Heart right ventricle (tissue), 16 donors: ENCODE measurements at regions not wholly inside any gene's neighbourhood (a gene's known extent, or its start where the extent isn't known, plus 50 kb on each side); places are given as distances from the start of the nearest gene placed in this dataset.

ENCODE experiments used
- ATAC-seq, 8 donors: fragments of 200-7000 bp; cut with Tn5 transposase; one replicate each; pipeline ENCODE4 v1.9.1; 2020; ENCODE audit warnings: mild to moderate bottlenecking in 8 of 8, moderate library complexity in 8 of 8, moderate number of reproducible peaks in 1 of 8
- DNase-seq, 2 donors: peaks; one replicate each; pipeline ENCODE4 v3.0.0-alpha.2; 2020
- H3K27ac ChIP-seq, 10 donors: fragments of 200-600 bp; sonication (generic) in 2 of 10; one replicate each; pipeline versions ENCODE4 v1.5.0 to v1.8.0; 2020 to 2022; ENCODE audit warnings: mild to moderate bottlenecking in 3 of 10
- H3K27me3 ChIP-seq, 7 donors: fragments of 200-600 bp; one replicate each; pipeline ENCODE4 v1.8.0; 2021 to 2022; ENCODE audit warnings: mild to moderate bottlenecking in 2 of 7
- H3K36me3 ChIP-seq, 9 donors: fragments of 200-600 bp; sonication (generic) in 1 of 9; one replicate each; pipeline versions ENCODE4 v1.5.0 to v1.8.0; 2020 to 2022; ENCODE audit warnings: mild to moderate bottlenecking in 2 of 9
- H3K4me1 ChIP-seq, 9 donors: fragments of 200-600 bp; sonication (generic) in 1 of 9; one replicate each; pipeline versions ENCODE4 v1.5.0 to v1.8.0; 2020 to 2022; ENCODE audit warnings: mild to moderate bottlenecking in 4 of 9
- H3K4me3 ChIP-seq, 10 donors: fragments of 200-600 bp; sonication (generic) in 2 of 10; one replicate each; pipeline versions ENCODE4 v1.5.0 to v1.8.0; 2020 to 2022; ENCODE audit warnings: mild to moderate bottlenecking in 7 of 10, moderate library complexity in 2 of 10
- H3K9me3 ChIP-seq, 11 donors: fragments of 200-600 bp in 10 of 11; sonication (generic) in 2 of 11; one replicate each; pipeline versions ENCODE4 v1.5.0 to v1.8.0; 2013 to 2022; ENCODE audit warnings: mild to moderate bottlenecking in 2 of 11, control low read depth in 1 of 11, moderate library complexity in 1 of 11
- CTCF ChIP-seq, 9 donors: fragments of 200-600 bp; sonication (generic) in 2 of 9; IDR thresholded peaks; one replicate each; pipeline versions ENCODE4 v1.5.0 to v1.8.0; 2021 to 2022; ENCODE audit warnings: antibody characterized with exemption in 9 of 9, mild to moderate bottlenecking in 5 of 9, moderate library complexity in 1 of 9
- WGBS, 2 donors: extraction: QIAGEN DNeasy Blood & Tissue Kit; methylation state at CpG; one replicate each; pipeline ENCODE4 v1.1.7; 2013; ENCODE audit warnings: inconsistent platforms in 1 of 2; 5-methylcytosine and 5-hydroxymethylcytosine counted together
- intact Hi-C, 10 donors: fragments of 100-400 bp; cut with DNase I; formaldehyde crosslinking; loops; one replicate each; pipeline versions ENCODE4 v1.11.1 to v1.14.2; 2022
- donor health status: Arrhythmogenic right ventricular cardiomyopathy.
- donor health status: ischemic (EF 13 %, LVEDD 7.1; RV severe dilation, severe dysfunction).
- donor health status: healthy with polysubstance abuse.
- donor health status: DM: no; HTN: yes; CAD: no.
- donor health status: DM: no; HTN: no; CAD: no.
- donor health status: ischemic (EF 25% LVEDD 6.9; RV normal size, moderate dysfunction).
- donor health status: ischemic (EF 25% LVEDD 5.7; RV mildly dilated, moderate dysfunction).
- donor health status: healthy.
- donor health status: DM: yes; HTN: yes; CAD: no.
- donor health status: Ischemic cardiomyopathy.
- donor health status: ischemic (EF 35%, LVEDD 5.7; RV mildly dilated, moderate dysfunction).
- donor health status: nonischemic (EF 11% LVEDD 7.7; RV severe dilation, severe dysfunction).
- donor health status: DM: yes; HTN: yes; CAD: no.
- donor health status: PGD.
- donor health status: ischemic (EF 29% LVEDD 5.4; RV normal size, mild dysfunction).
- donor health status: nonischemic (EF 23%, LVEDD 6.1; RV moderate dilation, normal function).

- intact Hi-C loops = loop anchor here in 2 of 10 donors (10.0 kb wide), 2 partner anchors 131 to 151 kb away; no protein-coding TSS in a partner anchor
These were observed 79.5 kb downstream of the RWDD3 start for GRCh38 chr1:95313527-95313926.

GRCh38 chr1:95321531-95321930 is 87.5 kb downstream of the RWDD3 start:
- DNase-seq = no peak
- TF ChIP-seq CTCF (IDR thresholded peaks at IDR 0.05) = no peak
- no peaks in the 10 kb centered on the region for H3K36me3 ChIP-seq
- H3K4me3 ChIP-seq = no peak overlapping the region
- intact Hi-C loops = no loop called here
- no peaks in the 10 kb centered on the region for H3K9me3 ChIP-seq
- H3K27ac ChIP-seq = no peak overlapping the region
- ATAC-seq = no peak
- no peaks in the 10 kb centered on the region for H3K4me1 ChIP-seq
- H3K27me3 ChIP-seq = peaks cover 0 to 6% (median 0%) of the 10 kb centered on the region in 7 donors
- 40% methylated on average over 3 of the region's 3 CpGs for WGBS, 2 donors

More at GRCh38 chr1:95313527-95313926, 79.5 kb downstream of the RWDD3 start:
- no peak for TF ChIP-seq CTCF (IDR thresholded peaks at IDR 0.05)
- no peak overlapping the region for H3K27ac ChIP-seq
- ATAC-seq (no peak), DNase-seq (no peak)
- H3K9me3 ChIP-seq = no peaks in the 10 kb centered on the region
- H3K27me3 ChIP-seq = peaks cover 0 to 7% (median 3%) of the 10 kb centered on the region in 7 donors
- no peaks in the 10 kb centered on the region for H3K4me1 ChIP-seq
- no peaks in the 10 kb centered on the region for H3K36me3 ChIP-seq
- WGBS, 2 donors = 67 to 85% methylated on average over 3 of the region's 3 CpGs
- H3K4me3 ChIP-seq = no peak overlapping the region

- H3K9me3 ChIP-seq = no peaks in the 10 kb centered on the region
- intact Hi-C loops = no loop called here
- peak in 1 of 8 donors; percentile 42 for ATAC-seq
- DNase-seq = no peak
- H3K27me3 ChIP-seq = peaks cover 0 to 6% (median 0%) of the 10 kb centered on the region in 7 donors
- 54 to 70% methylated on average over 1 of the region's 1 CpG for WGBS, 2 donors
- no peaks in the 10 kb centered on the region for H3K36me3 ChIP-seq
- no peaks in the 10 kb centered on the region for H3K4me1 ChIP-seq
- H3K4me3 ChIP-seq = no peak overlapping the region
- no peak overlapping the region for H3K27ac ChIP-seq
- TF ChIP-seq CTCF (IDR thresholded peaks at IDR 0.05) = no peak
These were observed 89.1 kb downstream of the RWDD3 start for GRCh38 chr1:95323123-95323522.

GRCh38 chr1:95325349-95325748 is 91.3 kb downstream of the RWDD3 start:
- H3K4me1 ChIP-seq = no peaks in the 10 kb centered on the region
- 84 to 92% methylated on average over 4 of the region's 4 CpGs for WGBS, 2 donors
- no peak overlapping the region for H3K4me3 ChIP-seq
- no peak for TF ChIP-seq CTCF (IDR thresholded peaks at IDR 0.05)
- peaks cover 0 to 6% (median 0%) of the 10 kb centered on the region in 7 donors for H3K27me3 ChIP-seq
- no peak overlapping the region for H3K27ac ChIP-seq
- intact Hi-C loops = no loop called here
- H3K36me3 ChIP-seq = no peaks in the 10 kb centered on the region
- H3K9me3 ChIP-seq = no peaks in the 10 kb centered on the region
- ATAC-seq (no peak), DNase-seq (no peak)
